PC-3 (cell line): ENCODE measurements at regions not wholly inside any gene's neighbourhood (a gene's known extent, or its start where the extent isn't known, plus 50 kb on each side); places are given as distances from the start of the nearest gene placed in this dataset.
A peak's percentile ranks its signal among the peaks of the same experiment; 100 is the strongest.

Source experiments
- ATAC-seq: fragments of 200-7000 bp; cut with Tn5 transposase; 2 replicates; pipeline ENCODE4 v1.9.1; 2020; ENCODE audit warnings: mild to moderate bottlenecking, moderate library complexity
- BruUV-seq: library from RNA; stranded (reverse); fragments of 400-500 nt; replicated peaks from 2 replicates; lab custom pipeline; 2021; lab: Mats Ljungman, UMichigan
- CTCF ChIA-PET: fragments of 300-600 bp; sonication (Branson Sonifier 250); formaldehyde crosslinking; loops from one replicate; lab custom pipeline; 2022; ENCODE audit warnings: antibody characterized with exemption; lab: Charles Lee
- POLR2A ChIA-PET: fragments of 300-600 bp; sonication (Branson Sonifier 250); formaldehyde crosslinking; loops from one replicate; lab custom pipeline; 2022; ENCODE audit warnings: antibody characterized with exemption; ENCODE audit not compliant: unreplicated experiment; lab: Charles Lee
- DNase-seq: peaks from one replicate; pipeline ENCODE4 v3.0.0-alpha.2; 2015
- H2AFZ ChIP-seq: fragments of 300-600 bp; sonication (generic); 2 replicates; pipeline ENCODE4 v1.6.0; 2016; ENCODE audit warnings: antibody characterized with exemption, low read length
- H3F3A ChIP-seq: fragments of 300-600 bp; sonication (generic); one replicate; pipeline ENCODE4 v1.6.0; 2017; ENCODE audit warnings: antibody characterized with exemption, low read length, control low read depth, mild to moderate bottlenecking; ENCODE audit not compliant: unreplicated experiment
- H3K27ac ChIP-seq: fragments of 300-600 bp; sonication (generic); 2 replicates; pipeline ENCODE4 v1.5.1; 2016; ENCODE audit warnings: mild to moderate bottlenecking, low read length
- H3K27me3 ChIP-seq: fragments of 300-600 bp; sonication (generic); 2 replicates; pipeline ENCODE4 v1.6.1; 2016; ENCODE audit warnings: low read length, mixed read lengths
- H3K36me3 ChIP-seq: fragments of 300-600 bp; sonication (generic); 2 replicates; pipeline ENCODE4 v1.6.1; 2016; ENCODE audit warnings: low read depth, mixed run types, low read length, mixed read lengths
- H3K4me1 ChIP-seq: fragments of 300-600 bp; sonication (generic); 2 replicates; pipeline ENCODE4 v1.5.1; 2016; ENCODE audit warnings: low read length; ENCODE audit not compliant: insufficient read depth
- H3K4me2 ChIP-seq: fragments of 300-600 bp; sonication (generic); 2 replicates; pipeline ENCODE4 v1.6.0; 2016; ENCODE audit warnings: low read length
- H3K4me3 ChIP-seq: fragments of 300-600 bp; sonication (generic); 2 replicates; pipeline ENCODE4 v1.5.1; 2016; ENCODE audit warnings: mild to moderate bottlenecking, low read length, mixed read lengths
- H3K79me2 ChIP-seq: fragments of 300-600 bp; sonication (generic); 2 replicates; pipeline ENCODE4 v1.6.1; 2017; ENCODE audit warnings: low read length, mixed read lengths
- H3K9ac ChIP-seq: fragments of 300-600 bp; sonication (generic); 2 replicates; pipeline ENCODE4 v1.6.0; 2016; ENCODE audit warnings: mild to moderate bottlenecking, low read length
- H3K9me2 ChIP-seq: fragments of 300-600 bp; sonication (generic); replicated peaks from 2 replicates; pipeline ENCODE4 v1.6.1; 2016; ENCODE audit warnings: mixed run types, low read length, mixed read lengths
- H3K9me3 ChIP-seq: fragments of 300-600 bp; sonication (generic); 2 replicates; pipeline ENCODE4 v1.6.1; 2016; ENCODE audit warnings: low read length, mixed read lengths
- H4K20me1 ChIP-seq: fragments of 300-600 bp; sonication (generic); 2 replicates; pipeline ENCODE4 v1.6.1; 2016; ENCODE audit warnings: low read length, mixed read lengths
- EZH2 ChIP-seq: fragments of 300-600 bp; sonication (generic); IDR thresholded peaks from one replicate; pipeline ENCODE4 v1.6.1; 2017; ENCODE audit warnings: antibody characterized with exemption, mild to moderate bottlenecking, low read length; ENCODE audit not compliant: unreplicated experiment
- EZH2phosphoT487 ChIP-seq: fragments of 300-600 bp; sonication (generic); IDR thresholded peaks from 2 replicates; pipeline ENCODE4 v1.6.1; 2018; ENCODE audit warnings: mild to moderate bottlenecking, antibody characterized with exemption, low read length, borderline replicate concordance
- intact Hi-C: fragments of 100-400 bp; cut with micrococcal nuclease; formaldehyde crosslinking; loops from 2 replicates; pipeline ENCODE4 v1.9.0; 2023
- TF ChIP-seq, protein P1 (sequence below): fragments of 300-600 bp; sonication (generic); conservative IDR thresholded peaks from 2 replicates; pipeline ENCODE4 v1.5.1; 2017; ENCODE audit warnings: antibody characterized with exemption, low read depth, mild to moderate bottlenecking, low read length

DNA sequence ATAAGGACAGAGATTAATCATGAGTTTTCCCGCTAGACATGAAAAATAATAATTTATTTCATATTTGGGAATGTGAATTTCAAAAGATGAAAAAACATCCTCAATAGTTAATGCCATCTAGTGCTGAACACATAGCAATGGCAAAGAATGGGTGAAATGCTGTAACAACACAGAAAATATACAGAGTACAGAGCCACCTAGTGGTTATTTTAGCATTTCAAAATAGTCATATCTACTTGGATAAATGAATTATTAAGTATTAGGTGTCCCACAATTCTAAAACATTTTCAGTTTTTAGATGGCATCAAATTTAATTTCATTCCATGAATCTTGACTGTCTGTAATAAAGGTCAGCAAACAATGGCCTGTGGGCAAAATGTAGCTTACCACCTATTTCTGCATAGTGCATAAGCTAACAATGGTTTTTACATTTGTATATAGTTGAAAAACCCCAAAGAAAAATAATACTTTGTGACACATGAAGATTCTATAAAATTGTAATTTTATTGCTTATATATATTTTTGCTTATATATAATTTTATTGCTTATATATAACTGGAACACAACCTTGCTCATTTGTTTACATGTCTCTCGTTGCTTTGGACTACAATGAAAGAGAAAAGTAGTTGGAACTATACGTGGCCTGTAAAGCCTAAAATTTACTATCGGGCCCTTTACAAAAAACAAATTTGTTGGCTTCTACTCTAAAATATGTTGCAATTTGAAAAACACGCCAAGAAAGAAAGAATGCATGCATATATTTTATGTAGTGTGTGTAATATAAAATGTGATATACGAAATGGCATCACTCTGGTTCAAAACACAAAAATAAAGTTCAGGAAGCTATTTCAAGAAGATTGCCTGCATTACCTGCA, 99.1 kb upstream of the FAM47C start:
- Histone ChIP-seq H3K9ac (no peak overlapping the region), H3K4me3 (no peak overlapping the region), H3K4me1 (no peaks in the 10 kb centered on the region), H3K27ac (no peak overlapping the region), H3K79me2 (no peaks in the 10 kb centered on the region), H4K20me1 (no peaks in the 10 kb centered on the region), H3F3A (no peaks in the 10 kb centered on the region), H3K4me2 (no peak overlapping the region), H2AFZ (no peak overlapping the region), H3K36me3 (no peaks in the 10 kb centered on the region), H3K27me3 (no peaks in the 10 kb centered on the region), H3K9me3 (no peaks in the 10 kb centered on the region), H3K9me2 (no peaks in the 10 kb centered on the region)
- DNase-seq (peak; percentile 67), ATAC-seq (peak; percentile 49; the same call in 1 of the 2 replicates)
- intact Hi-C loops: no loop called here
- TF ChIP-seq EZH2phosphoT487: no peak
- no peak for TF ChIP-seq EZH2
- TF ChIP-seq, protein P1, sequence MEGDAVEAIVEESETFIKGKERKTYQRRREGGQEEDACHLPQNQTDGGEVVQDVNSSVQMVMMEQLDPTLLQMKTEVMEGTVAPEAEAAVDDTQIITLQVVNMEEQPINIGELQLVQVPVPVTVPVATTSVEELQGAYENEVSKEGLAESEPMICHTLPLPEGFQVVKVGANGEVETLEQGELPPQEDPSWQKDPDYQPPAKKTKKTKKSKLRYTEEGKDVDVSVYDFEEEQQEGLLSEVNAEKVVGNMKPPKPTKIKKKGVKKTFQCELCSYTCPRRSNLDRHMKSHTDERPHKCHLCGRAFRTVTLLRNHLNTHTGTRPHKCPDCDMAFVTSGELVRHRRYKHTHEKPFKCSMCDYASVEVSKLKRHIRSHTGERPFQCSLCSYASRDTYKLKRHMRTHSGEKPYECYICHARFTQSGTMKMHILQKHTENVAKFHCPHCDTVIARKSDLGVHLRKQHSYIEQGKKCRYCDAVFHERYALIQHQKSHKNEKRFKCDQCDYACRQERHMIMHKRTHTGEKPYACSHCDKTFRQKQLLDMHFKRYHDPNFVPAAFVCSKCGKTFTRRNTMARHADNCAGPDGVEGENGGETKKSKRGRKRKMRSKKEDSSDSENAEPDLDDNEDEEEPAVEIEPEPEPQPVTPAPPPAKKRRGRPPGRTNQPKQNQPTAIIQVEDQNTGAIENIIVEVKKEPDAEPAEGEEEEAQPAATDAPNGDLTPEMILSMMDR: peak; percentile 80
- ChIA-PET POLR2A (no interaction called here), CTCF (no interaction called here)
- no TSS peak for BruUV-seq

DNA sequence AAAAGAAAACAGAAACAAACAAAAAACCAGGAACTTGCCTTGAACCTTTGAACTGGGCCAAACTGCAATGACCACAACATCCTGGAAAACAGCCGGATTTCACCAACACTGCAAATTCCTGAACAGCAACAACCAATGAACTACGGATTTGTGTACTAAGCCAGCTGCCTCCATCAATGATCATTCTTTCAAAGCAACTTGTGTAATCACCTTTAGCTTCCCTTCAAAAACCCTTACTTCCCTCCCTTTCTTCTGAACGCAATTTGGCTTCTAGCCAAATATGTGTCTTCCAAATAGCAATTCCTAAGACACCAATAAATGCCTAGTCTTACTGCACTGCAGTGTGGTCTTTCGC, 98.5 kb upstream of the FAM47C start:
- Histone ChIP-seq H2AFZ (no peak overlapping the region), H3K79me2 (no peaks in the 10 kb centered on the region), H3F3A (no peaks in the 10 kb centered on the region), H3K9me3 (no peaks in the 10 kb centered on the region), H3K27ac (no peak overlapping the region), H3K9me2 (no peaks in the 10 kb centered on the region), H3K36me3 (no peaks in the 10 kb centered on the region), H3K9ac (no peak overlapping the region), H3K4me1 (no peaks in the 10 kb centered on the region), H3K4me2 (no peak overlapping the region), H4K20me1 (no peaks in the 10 kb centered on the region), H3K27me3 (no peaks in the 10 kb centered on the region), H3K4me3 (no peak overlapping the region)
- ChIA-PET POLR2A (no interaction called here), CTCF (no interaction called here)
- DNase-seq (no peak), ATAC-seq (no peak)
- intact Hi-C loops: no loop called here
- no TSS peak for BruUV-seq
- TF ChIP-seq, protein P1: no peak
- no peak for TF ChIP-seq EZH2phosphoT487
- TF ChIP-seq EZH2: no peak

DNA sequence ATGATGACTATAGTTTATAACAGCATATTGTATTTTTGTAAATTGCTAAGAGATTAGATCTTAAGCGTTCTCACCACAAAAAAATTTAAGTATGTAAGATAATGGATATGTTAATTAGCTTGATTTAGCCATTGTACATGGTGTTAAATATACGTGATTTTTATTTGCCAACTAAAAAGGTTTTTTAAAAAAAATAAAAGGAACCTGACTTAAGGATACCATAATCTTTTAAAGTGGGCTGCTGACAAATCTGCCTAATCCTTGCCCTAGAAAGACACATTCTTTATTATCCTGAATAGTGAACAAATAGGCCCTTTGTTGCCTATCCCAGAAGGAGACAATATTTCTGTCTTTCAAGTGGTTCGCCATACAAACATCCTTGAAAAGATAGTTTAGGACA, 94.6 kb upstream of the FAM47C start:
- Histone ChIP-seq H3K27ac (no peak overlapping the region), H3F3A (no peaks in the 10 kb centered on the region), H2AFZ (no peak overlapping the region), H3K79me2 (no peaks in the 10 kb centered on the region), H3K4me1 (no peaks in the 10 kb centered on the region), H3K9me2 (no peaks in the 10 kb centered on the region), H3K9ac (no peak overlapping the region), H3K9me3 (no peaks in the 10 kb centered on the region), H4K20me1 (no peaks in the 10 kb centered on the region), H3K4me3 (no peak overlapping the region), H3K36me3 (no peaks in the 10 kb centered on the region), H3K27me3 (no peaks in the 10 kb centered on the region), H3K4me2 (no peak overlapping the region)
- DNase-seq: no peak
- intact Hi-C loops: no loop called here
- BruUV-seq: no TSS peak
- TF ChIP-seq EZH2: no peak
- TF ChIP-seq, protein P1: no peak
- TF ChIP-seq EZH2phosphoT487: no peak
- ChIA-PET CTCF (no interaction called here), POLR2A (no interaction called here)
- ATAC-seq: no peak
